ENCODE measurements at regions not wholly inside any gene's neighbourhood (a gene's known extent, or its start where the extent isn't known, plus 50 kb on each side); places are given as distances from the start of the nearest gene placed in this dataset.

DNA sequence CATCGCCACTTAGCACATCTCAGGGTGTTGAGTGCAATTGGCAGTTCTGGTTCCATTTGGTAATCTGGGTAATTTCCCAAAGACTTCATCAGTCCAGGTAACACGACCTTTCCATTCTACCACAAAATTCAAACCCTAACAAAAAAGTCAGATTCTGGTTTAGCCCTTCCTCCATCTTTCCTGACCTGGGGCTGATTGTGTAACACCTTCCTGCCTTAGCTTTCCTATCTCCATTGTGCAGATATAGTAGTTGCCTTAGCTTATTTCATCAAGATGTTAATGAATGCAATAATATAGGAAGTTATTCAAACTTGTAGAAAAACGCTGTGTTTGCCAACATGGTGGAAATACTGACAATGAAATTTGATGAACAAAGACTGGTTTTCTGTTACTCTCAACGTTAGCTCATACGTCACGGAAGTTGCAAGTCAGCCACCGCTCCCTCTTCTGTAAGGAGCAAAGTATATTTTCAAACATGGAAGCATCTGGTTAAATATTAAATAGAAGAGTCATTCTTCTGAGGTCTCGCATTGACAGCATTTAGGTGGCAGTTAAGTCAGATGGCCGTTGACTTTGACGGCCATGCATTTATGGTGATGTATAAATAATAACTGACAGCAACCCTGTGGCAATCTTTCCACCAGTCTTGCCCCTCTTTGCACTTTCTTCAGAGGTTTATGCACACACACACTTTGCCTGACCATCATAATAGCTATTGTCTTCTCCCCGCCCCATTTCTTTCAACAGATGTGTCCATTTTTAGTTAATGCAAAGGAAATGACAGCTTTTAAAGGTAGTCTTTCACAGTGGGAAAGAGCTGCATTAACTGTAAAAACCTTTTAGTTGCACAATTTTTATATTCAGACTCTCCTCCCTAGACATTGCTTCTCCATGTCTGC lies 205.1 kb upstream of the BMPER start:
- Mint-ChIP-seq H3K9me3 (ENCODE audit: unreplicated experiment) (peaks cover 23% of the 10 kb centered on the region), H3K36me3 (ENCODE audit: unreplicated experiment) (peaks cover 6% of the 10 kb centered on the region), H3K27me3 (ENCODE audit: unreplicated experiment) (no peaks in the 10 kb centered on the region), H3K4me1 (ENCODE audit: unreplicated experiment) (no peaks in the 10 kb centered on the region), H3K4me3 (ENCODE audit: unreplicated experiment) (no peak overlapping the region), H3K27ac (ENCODE audit: unreplicated experiment) (no peak overlapping the region)
- TF ChIP-seq, protein P1, sequence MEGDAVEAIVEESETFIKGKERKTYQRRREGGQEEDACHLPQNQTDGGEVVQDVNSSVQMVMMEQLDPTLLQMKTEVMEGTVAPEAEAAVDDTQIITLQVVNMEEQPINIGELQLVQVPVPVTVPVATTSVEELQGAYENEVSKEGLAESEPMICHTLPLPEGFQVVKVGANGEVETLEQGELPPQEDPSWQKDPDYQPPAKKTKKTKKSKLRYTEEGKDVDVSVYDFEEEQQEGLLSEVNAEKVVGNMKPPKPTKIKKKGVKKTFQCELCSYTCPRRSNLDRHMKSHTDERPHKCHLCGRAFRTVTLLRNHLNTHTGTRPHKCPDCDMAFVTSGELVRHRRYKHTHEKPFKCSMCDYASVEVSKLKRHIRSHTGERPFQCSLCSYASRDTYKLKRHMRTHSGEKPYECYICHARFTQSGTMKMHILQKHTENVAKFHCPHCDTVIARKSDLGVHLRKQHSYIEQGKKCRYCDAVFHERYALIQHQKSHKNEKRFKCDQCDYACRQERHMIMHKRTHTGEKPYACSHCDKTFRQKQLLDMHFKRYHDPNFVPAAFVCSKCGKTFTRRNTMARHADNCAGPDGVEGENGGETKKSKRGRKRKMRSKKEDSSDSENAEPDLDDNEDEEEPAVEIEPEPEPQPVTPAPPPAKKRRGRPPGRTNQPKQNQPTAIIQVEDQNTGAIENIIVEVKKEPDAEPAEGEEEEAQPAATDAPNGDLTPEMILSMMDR (IDR thresholded peaks at IDR 0.05) = no peak
- DNase-seq (ENCODE audit: extremely low spot score, unreplicated experiment) = no peak

GRCh38 chr7:33701189-33701740 lies 204.1 kb upstream of the BMPER start:
- Mint-ChIP-seq H3K36me3 (ENCODE audit: unreplicated experiment) (peaks cover 6% of the 10 kb centered on the region), H3K9me3 (ENCODE audit: unreplicated experiment) (peaks cover 23% of the 10 kb centered on the region), H3K27ac (ENCODE audit: unreplicated experiment) (no peak overlapping the region), H3K27me3 (ENCODE audit: unreplicated experiment) (no peaks in the 10 kb centered on the region), H3K4me1 (ENCODE audit: unreplicated experiment) (peaks cover under 1% of the 10 kb centered on the region), H3K4me3 (ENCODE audit: unreplicated experiment) (no peak overlapping the region)
- TF ChIP-seq, protein P1 (IDR thresholded peaks at IDR 0.05) = no peak
- no peak for DNase-seq (ENCODE audit: extremely low spot score, unreplicated experiment)

DNA sequence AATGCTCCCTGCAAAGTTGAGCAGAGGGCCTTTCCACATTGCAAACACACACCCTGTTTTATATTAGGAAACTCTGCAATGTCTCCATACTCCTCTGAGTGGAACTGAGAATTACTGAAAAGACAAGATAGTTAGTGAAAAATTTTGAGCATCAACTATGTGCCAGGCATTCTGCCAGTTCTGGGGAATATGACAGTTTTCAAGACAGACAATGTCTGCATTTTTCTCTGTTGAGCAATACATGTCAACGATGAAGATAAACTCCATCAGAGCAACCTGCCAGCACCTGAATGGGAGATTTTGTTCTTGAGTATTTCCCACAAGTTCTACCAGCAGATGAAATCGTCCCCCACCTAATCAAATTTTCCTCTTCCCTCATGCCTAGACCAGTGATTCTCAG lies 203.4 kb upstream of the BMPER start:
- H3K27ac Mint-ChIP-seq (ENCODE audit: unreplicated experiment) = no peak overlapping the region
- DNase-seq (ENCODE audit: extremely low spot score, unreplicated experiment) = no peak
- H3K4me1 Mint-ChIP-seq (ENCODE audit: unreplicated experiment) = peaks cover 5% of the 10 kb centered on the region
- H3K4me3 Mint-ChIP-seq (ENCODE audit: unreplicated experiment) = no peak overlapping the region
- peaks cover 6% of the 10 kb centered on the region for H3K36me3 Mint-ChIP-seq (ENCODE audit: unreplicated experiment)
- no peaks in the 10 kb centered on the region for H3K27me3 Mint-ChIP-seq (ENCODE audit: unreplicated experiment)
- H3K9me3 Mint-ChIP-seq (ENCODE audit: unreplicated experiment) = peaks cover 23% of the 10 kb centered on the region
- TF ChIP-seq, protein P1 (IDR thresholded peaks at IDR 0.05) = no peak

DNA sequence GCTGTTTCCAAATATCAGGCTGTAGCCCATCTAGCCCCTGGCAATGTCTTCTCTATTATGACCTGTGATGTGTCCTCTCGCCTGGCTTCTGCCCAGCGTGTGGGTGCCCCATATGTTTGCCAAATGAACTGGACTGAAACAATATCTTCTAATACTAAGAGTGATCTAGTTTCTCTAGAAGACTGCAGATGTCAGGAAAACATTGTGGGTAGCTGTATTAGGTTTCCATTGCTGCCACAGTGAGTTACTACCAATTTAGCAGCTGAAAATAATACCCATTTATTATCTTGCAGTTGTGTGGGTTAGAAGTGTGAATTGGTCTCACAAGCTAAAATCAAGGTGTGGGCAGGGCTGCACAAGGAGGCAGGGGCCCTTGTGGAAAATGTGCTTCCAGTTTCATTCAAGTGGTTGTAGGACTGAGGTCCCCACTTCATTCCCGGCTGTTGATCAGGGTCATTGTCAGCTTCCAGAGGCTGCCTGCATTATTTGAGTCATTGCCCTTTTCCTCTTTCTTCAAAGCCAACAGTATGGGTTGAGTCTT lies 202.8 kb upstream of the BMPER start:
- TF ChIP-seq, protein P1 (IDR thresholded peaks at IDR 0.05) = no peak
- Mint-ChIP-seq H3K9me3 (ENCODE audit: unreplicated experiment) (peaks cover 23% of the 10 kb centered on the region), H3K27ac (ENCODE audit: unreplicated experiment) (no peak overlapping the region), H3K4me1 (ENCODE audit: unreplicated experiment) (peaks cover 8% of the 10 kb centered on the region), H3K36me3 (ENCODE audit: unreplicated experiment) (peaks cover 6% of the 10 kb centered on the region), H3K27me3 (ENCODE audit: unreplicated experiment) (no peaks in the 10 kb centered on the region), H3K4me3 (ENCODE audit: unreplicated experiment) (no peak overlapping the region)
- no peak for DNase-seq (ENCODE audit: extremely low spot score, unreplicated experiment)

DNA sequence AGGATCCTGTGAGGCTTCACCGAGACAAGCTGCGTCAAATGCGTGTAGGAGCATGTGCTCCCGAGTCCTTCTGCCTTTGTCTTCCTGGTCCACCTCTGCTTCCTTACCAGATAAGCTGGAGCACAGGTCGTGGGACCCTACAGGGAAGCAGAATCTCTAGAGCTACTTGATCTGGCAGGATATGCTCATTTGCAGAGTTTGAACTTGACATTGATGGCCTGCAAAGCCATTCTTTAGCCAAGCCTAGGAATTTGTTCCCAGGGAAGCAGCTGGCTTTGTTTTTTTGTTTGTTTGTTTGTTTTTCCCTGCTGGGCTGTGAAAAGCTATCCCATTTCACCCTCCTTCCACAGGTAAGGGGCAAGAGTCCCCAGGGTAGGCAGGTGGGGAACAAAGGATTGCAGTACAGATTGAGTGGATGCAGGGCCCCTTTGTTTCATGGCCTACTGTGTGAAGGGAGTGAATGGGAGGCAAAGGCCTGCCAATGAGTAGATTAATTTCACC lies 200.0 kb upstream of the BMPER start:
- TF ChIP-seq, protein P1 (IDR thresholded peaks at IDR 0.05) = no peak
- Mint-ChIP-seq H3K27me3 (ENCODE audit: unreplicated experiment) (no peaks in the 10 kb centered on the region), H3K27ac (ENCODE audit: unreplicated experiment) (no peak overlapping the region), H3K9me3 (ENCODE audit: unreplicated experiment) (peaks cover 14% of the 10 kb centered on the region), H3K4me1 (ENCODE audit: unreplicated experiment) (peaks cover 8% of the 10 kb centered on the region), H3K36me3 (ENCODE audit: unreplicated experiment) (peaks cover 6% of the 10 kb centered on the region), H3K4me3 (ENCODE audit: unreplicated experiment) (no peak overlapping the region)
- no peak for DNase-seq (ENCODE audit: extremely low spot score, unreplicated experiment)
